22Rv1 (cell line): ENCODE measurements at regions not wholly inside any gene's neighbourhood (a gene's known extent, or its start where the extent isn't known, plus 50 kb on each side); places are given as distances from the start of the nearest gene placed in this dataset.

Source experiments
- CTCF ChIP-seq: fragments of 450-650 bp; IDR thresholded peaks from 2 replicates; pipeline ENCODE4 v1.5.1; 2017; ENCODE audit warnings: mild to moderate bottlenecking
- ZFX ChIP-seq: fragments of 450-650 bp; IDR thresholded peaks from 2 replicates; pipeline ENCODE4 v1.6.1; 2017; ENCODE audit warnings: antibody characterized with exemption, borderline replicate concordance

GRCh38 chrX:55379396-55379795, 72.5 kb upstream of the MAGEH1 start:
- TF ChIP-seq CTCF (no peak), ZFX (no peak)
